Endothelial cell of umbilical vein (primary cell): ENCODE measurements at regions not wholly inside any gene's neighbourhood (a gene's known extent, or its start where the extent isn't known, plus 50 kb on each side); places are given as distances from the start of the nearest gene placed in this dataset.

Experiments used
- BruUV-seq: library from RNA; stranded (reverse); fragments of 400-500 nt; replicated peaks from 2 replicates; lab custom pipeline; 2021; lab: Mats Ljungman, UMichigan
- CTCF ChIA-PET: fragments of 300-600, 350-600 bp; sonication (Branson Sonifier 250); formaldehyde crosslinking; loops from one replicate; lab custom pipeline; 2021; ENCODE audit warnings: antibody characterized with exemption, inconsistent platforms; lab: Charles Lee
- POLR2A ChIA-PET: fragments of 300-600, 350-600 bp; sonication (Branson Sonifier 250); formaldehyde crosslinking; loops from one replicate; lab custom pipeline; 2021; ENCODE audit warnings: antibody characterized with exemption, inconsistent platforms; lab: Charles Lee
- DNase-seq: peaks from one replicate; pipeline ENCODE4 v3.0.0-alpha.2; 2011; ENCODE audit warnings: low read depth, low spot score
- FAIRE-seq: peaks from 2 replicates; lab custom pipeline; 2011; peaks lifted over from hg19 to GRCh38; lab: Jason Lieb, UNC
- H2AFZ ChIP-seq: 2 replicates; pipeline ENCODE4 v1.6.0; 2012; ENCODE audit warnings: low read depth, low read length, control low read depth, inconsistent platforms
- H3K27ac ChIP-seq: 2 replicates; pipeline ENCODE4 v1.5.1; 2011; ENCODE audit warnings: low read depth, mild to moderate bottlenecking, control low read depth, low read length, moderate library complexity; ENCODE audit not compliant: insufficient read depth
- H3K27me3 ChIP-seq, 2 experiments: 2 replicates each; pipeline versions ENCODE4 v1.6.0 to v1.6.1; 2011; ENCODE audit warnings: low read length in 2 of 2, mixed read lengths in 1 of 2; ENCODE audit not compliant: control insufficient read depth in 2 of 2, insufficient read depth in 2 of 2
- H3K36me3 ChIP-seq, 2 experiments: 2 replicates in 1 of 2; 3 replicates in 1 of 2; pipeline ENCODE4 v1.5.1; 2011; ENCODE audit warnings: low read length in 2 of 2, mild to moderate bottlenecking in 1 of 2, moderate library complexity in 1 of 2; ENCODE audit not compliant: control insufficient read depth in 2 of 2, insufficient read depth in 2 of 2; ENCODE audit errors: extremely low read depth in 1 of 2
- H3K4me1 ChIP-seq: 3 replicates; pipeline ENCODE4 v1.5.1; 2011; ENCODE audit warnings: mild to moderate bottlenecking, low read length; ENCODE audit not compliant: control insufficient read depth, insufficient read depth; ENCODE audit errors: extremely low read depth
- H3K4me2 ChIP-seq: 2 replicates; pipeline ENCODE4 v1.6.1; 2011; ENCODE audit warnings: low read length, control low read depth, mixed read lengths; ENCODE audit not compliant: insufficient read depth
- H3K4me3 ChIP-seq, 3 experiments: fragments of 200-600 bp in 1 of 3; sonication (generic), shearing (Covaris generic) in 1 of 3; replicated peaks in 1 of 3; 2 replicates each; pipeline ENCODE4 v1.5.1; 2011 to 2016; ENCODE audit warnings: control low read depth in 3 of 3, low read length in 3 of 3, mild to moderate bottlenecking in 2 of 3, inconsistent platforms in 1 of 3, low read depth in 1 of 3, moderate library complexity in 1 of 3; ENCODE audit not compliant: insufficient read depth in 1 of 3
- H3K79me2 ChIP-seq: 2 replicates; pipeline ENCODE4 v1.6.0; 2012; ENCODE audit warnings: low read length, inconsistent platforms; ENCODE audit not compliant: control insufficient read depth, insufficient read depth
- H3K9ac ChIP-seq: replicated peaks from 2 replicates; pipeline ENCODE3; 2011; ENCODE audit warnings: low read length, control low read depth; ENCODE audit not compliant: insufficient read depth; ENCODE audit errors: extremely low read depth
- H3K9me1 ChIP-seq: replicated peaks from 3 replicates; pipeline ENCODE4 v1.6.0; 2011; ENCODE audit warnings: mild to moderate bottlenecking, low read length; ENCODE audit not compliant: control insufficient read depth, insufficient read depth; ENCODE audit errors: extremely low read depth
- H3K9me3 ChIP-seq: replicated peaks from 2 replicates; pipeline ENCODE4 v1.5.1; 2012; ENCODE audit warnings: low read length, inconsistent platforms; ENCODE audit not compliant: control insufficient read depth, insufficient read depth
- H4K20me1 ChIP-seq: replicated peaks from 2 replicates; pipeline ENCODE3; 2011; ENCODE audit warnings: mild to moderate bottlenecking, low read length; ENCODE audit not compliant: control insufficient read depth, insufficient read depth; ENCODE audit errors: extremely low read depth
- CTCF ChIP-seq, 2 donors: IDR thresholded peaks; 1 replicate in 1 of 2; 2 replicates in 1 of 2; pipeline ENCODE4 v1.5.1; 2011; ENCODE audit warnings: low read length in 2 of 2, mild to moderate bottlenecking in 2 of 2, moderate library complexity in 2 of 2, control low read depth in 1 of 2, inconsistent platforms in 1 of 2, low read depth in 1 of 2; ENCODE audit not compliant: insufficient read depth in 1 of 2; ENCODE audit errors: extremely low read depth in 1 of 2
- EZH2 ChIP-seq: IDR thresholded peaks from 2 replicates; pipeline ENCODE4 v1.6.1; 2012; ENCODE audit warnings: borderline replicate concordance, low read depth, mild to moderate bottlenecking, moderate library complexity, low read length, inconsistent platforms; ENCODE audit not compliant: severe bottlenecking
- FOS ChIP-seq: IDR thresholded peaks from 2 replicates; pipeline ENCODE4 v1.6.1; 2011; ENCODE audit warnings: mild to moderate bottlenecking, low read length, moderate library complexity, borderline replicate concordance; ENCODE audit not compliant: insufficient read depth
- GATA2 ChIP-seq: IDR thresholded peaks from 2 replicates; pipeline ENCODE4 v1.7.0; 2011; ENCODE audit warnings: low read depth, mild to moderate bottlenecking, moderate library complexity, mixed read lengths, low read length; ENCODE audit not compliant: insufficient read length, insufficient read depth
- JUN ChIP-seq: IDR thresholded peaks from 2 replicates; pipeline ENCODE4 v1.6.1; 2011; ENCODE audit warnings: borderline replicate concordance, low read depth; ENCODE audit not compliant: insufficient read length, insufficient read depth
- MAX ChIP-seq: IDR thresholded peaks from 2 replicates; pipeline ENCODE4 v1.6.1; 2011; ENCODE audit not compliant: insufficient read depth, insufficient read length
- MYC ChIP-seq: IDR thresholded peaks from one replicate; pipeline ENCODE4 v1.6.1; 2011; ENCODE audit warnings: mild to moderate bottlenecking, low read depth, low read length
- POLR2A ChIP-seq: IDR thresholded peaks from 2 replicates; pipeline ENCODE4 v1.6.1; 2012; ENCODE audit warnings: low read depth, mild to moderate bottlenecking, control low read depth, low read length
- POLR2AphosphoS5 ChIP-seq: IDR thresholded peaks from 2 replicates; pipeline ENCODE4 v1.6.1; 2012; ENCODE audit warnings: low read depth, mild to moderate bottlenecking, control low read depth, low read length, moderate library complexity; ENCODE audit not compliant: insufficient read depth
- dilution Hi-C: fragments of 300-500 bp; cut with MboI; formaldehyde crosslinking; loops from one replicate; pipeline ENCODE4 v1.15.0; 2019; ENCODE audit warnings: low sequenced_read_pairs; ENCODE audit not compliant: extremely low pct_ligation_motif_present
- intact Hi-C: fragments of 100-400 bp; cut with micrococcal nuclease; formaldehyde crosslinking; loops from one replicate; pipeline ENCODE4 v1.10.0; 2022

GRCh38 chr11:94680426-94680825 lies 87.7 kb upstream of the AMOTL1 start:
- CTCF ChIA-PET: interaction anchor here (0.8 kb wide), 1 partner anchor 57 kb away, joined by 3 read pairs; no protein-coding TSS in a partner anchor
- no peak for DNase-seq
- Histone ChIP-seq H3K36me3 (no peaks in the 10 kb centered on the region), H3K9me3 (no peaks in the 10 kb centered on the region), H2AFZ (no peak overlapping the region), H3K9ac (no peak overlapping the region), H3K79me2 (no peaks in the 10 kb centered on the region), H3K4me1 (no peaks in the 10 kb centered on the region), H3K27ac (no peak overlapping the region), H3K4me3 (no peak overlapping the region), H4K20me1 (no peaks in the 10 kb centered on the region), H3K4me2 (no peak overlapping the region), H3K9me1 (no peaks in the 10 kb centered on the region), H3K27me3 (peaks cover 0 to 4% of the 10 kb centered on the region in 2 experiments)
- POLR2A ChIA-PET: no interaction called here
- dilution Hi-C loops: no loop called here
- intact Hi-C loops: no loop called here
- FAIRE-seq: no peak
- BruUV-seq: no TSS peak
- TF ChIP-seq CTCF (IDR thresholded peaks at IDR 0.05; ENCODE audit: extremely low read depth in 1 of 2, insufficient read depth in 1 of 2, low read depth in 1 of 2, low read length in 2 of 2): no peak
- no peak for TF ChIP-seq FOS
- TF ChIP-seq GATA2: no peak
- no peak for TF ChIP-seq MAX

- CTCF ChIA-PET: no interaction called here
- dilution Hi-C loops: no loop called here
- BruUV-seq: no TSS peak
These were observed 87.0 kb upstream of the AMOTL1 start for GRCh38 chr11:94681140-94681539.

More at GRCh38 chr11:94681140-94681539, 87.0 kb upstream of the AMOTL1 start:
- H3K4me2 ChIP-seq: no peak overlapping the region
- intact Hi-C loops: no loop called here
- no peaks in the 10 kb centered on the region for H3K9me3 ChIP-seq
- H3K36me3 ChIP-seq: no peaks in the 10 kb centered on the region
- TF ChIP-seq FOS: no peak
- TF ChIP-seq POLR2A: no peak
- no peak for TF ChIP-seq EZH2
- no peak for TF ChIP-seq GATA2
- no peak for TF ChIP-seq MAX
- no peak for TF ChIP-seq POLR2AphosphoS5
- TF ChIP-seq MYC: no peak
- no peak for TF ChIP-seq CTCF (IDR thresholded peaks at IDR 0.05; ENCODE audit: extremely low read depth in 1 of 2, insufficient read depth in 1 of 2, low read depth in 1 of 2, low read length in 2 of 2)
- TF ChIP-seq JUN: no peak
- H3K27ac ChIP-seq: no peak overlapping the region
- H4K20me1 ChIP-seq: no peaks in the 10 kb centered on the region
- H3K4me1 ChIP-seq: no peaks in the 10 kb centered on the region
- H2AFZ ChIP-seq: no peak overlapping the region
- H3K9ac ChIP-seq: no peak overlapping the region
- no peak for FAIRE-seq
- no peaks in the 10 kb centered on the region for H3K79me2 ChIP-seq
- no peak for DNase-seq
- no peak overlapping the region for H3K4me3 ChIP-seq
- H3K9me1 ChIP-seq: no peaks in the 10 kb centered on the region
- POLR2A ChIA-PET: no interaction called here
- H3K27me3 ChIP-seq: peaks cover 0 to 4% of the 10 kb centered on the region in 2 experiments
